BE2C (cell line): ENCODE measurements at regions not wholly inside any gene's neighbourhood (a gene's known extent, or its start where the extent isn't known, plus 50 kb on each side); places are given as distances from the start of the nearest gene placed in this dataset.

Experiments
- DNase-seq: peaks from one replicate; pipeline ENCODE4 v3.0.0-alpha.2; 2020
- H3K27me3 ChIP-seq: fragments of 250-450 bp; sonication (Bioruptor Pico); 2 replicates; pipeline ENCODE4 v1.5.1; 2020; ENCODE audit warnings: mild to moderate bottlenecking
- H3K36me3 ChIP-seq: fragments of 250-450 bp; sonication (Bioruptor Pico); 2 replicates; pipeline ENCODE4 v1.5.1; 2020; ENCODE audit warnings: mild to moderate bottlenecking
- H3K4me1 ChIP-seq: fragments of 250-450 bp; sonication (Bioruptor Pico); 2 replicates; pipeline ENCODE4 v1.5.1; 2020
- H3K4me3 ChIP-seq: 2 replicates; pipeline ENCODE4 v1.5.1; 2011; ENCODE audit warnings: low read depth, low read length
- H3K9me3 ChIP-seq: fragments of 250-450 bp; sonication (Bioruptor Pico); 2 replicates; pipeline ENCODE4 v1.5.1; 2020
- CTCF ChIP-seq: IDR thresholded peaks from 2 replicates; pipeline ENCODE4 v1.5.1; 2012; ENCODE audit warnings: mild to moderate bottlenecking, low read depth, low read length

- no peaks in the 10 kb centered on the region for H3K36me3 ChIP-seq
- no peaks in the 10 kb centered on the region for H3K27me3 ChIP-seq
- no peak for TF ChIP-seq CTCF
- H3K4me1 ChIP-seq, result no peaks in the 10 kb centered on the region
- DNase-seq, result no peak
- H3K9me3 ChIP-seq, result no peaks in the 10 kb centered on the region
- H3K4me3 ChIP-seq, result no peak overlapping the region
These were observed 209.7 kb upstream of the PARD3B start for GRCh38 chr2:204335451-204336058.

- TF ChIP-seq CTCF, result no peak
- Histone ChIP-seq H3K4me3 (no peak overlapping the region), H3K4me1 (no peaks in the 10 kb centered on the region)
These were observed 209.0 kb upstream of the PARD3B start for GRCh38 chr2:204336153-204336744.

GRCh38 chr2:204337638-204338037 is 207.6 kb upstream of the PARD3B start:
- Histone ChIP-seq H3K36me3 (no peaks in the 10 kb centered on the region), H3K27me3 (no peaks in the 10 kb centered on the region), H3K4me3 (no peak overlapping the region), H3K9me3 (no peaks in the 10 kb centered on the region), H3K4me1 (no peaks in the 10 kb centered on the region)
- no peak for DNase-seq
- TF ChIP-seq CTCF, result no peak

More at GRCh38 chr2:204336153-204336744, 209.0 kb upstream of the PARD3B start:
- no peaks in the 10 kb centered on the region for H3K9me3 ChIP-seq
- no peak for DNase-seq
- H3K27me3 ChIP-seq, result no peaks in the 10 kb centered on the region
- H3K36me3 ChIP-seq, result no peaks in the 10 kb centered on the region

- no peaks in the 10 kb centered on the region for H3K36me3 ChIP-seq
- H3K4me1 ChIP-seq, result no peaks in the 10 kb centered on the region
- H3K4me3 ChIP-seq, result no peak overlapping the region
- DNase-seq, result no peak
- no peak for TF ChIP-seq CTCF
- no peaks in the 10 kb centered on the region for H3K9me3 ChIP-seq
- H3K27me3 ChIP-seq, result no peaks in the 10 kb centered on the region
These were observed 206.0 kb upstream of the PARD3B start for GRCh38 chr2:204339212-204339715.

- no peaks in the 10 kb centered on the region for H3K27me3 ChIP-seq
- no peak for TF ChIP-seq CTCF
- no peaks in the 10 kb centered on the region for H3K4me1 ChIP-seq
- no peaks in the 10 kb centered on the region for H3K9me3 ChIP-seq
- H3K36me3 ChIP-seq, result no peaks in the 10 kb centered on the region
- DNase-seq, result no peak
- H3K4me3 ChIP-seq, result no peak overlapping the region
These were observed 204.8 kb upstream of the PARD3B start for GRCh38 chr2:204340511-204340910.

- H3K36me3 ChIP-seq, result no peaks in the 10 kb centered on the region
- no peak overlapping the region for H3K4me3 ChIP-seq
- no peak for DNase-seq
- H3K4me1 ChIP-seq, result no peaks in the 10 kb centered on the region
- no peaks in the 10 kb centered on the region for H3K9me3 ChIP-seq
- no peak for TF ChIP-seq CTCF
- no peaks in the 10 kb centered on the region for H3K27me3 ChIP-seq
These were observed 203.4 kb upstream of the PARD3B start for GRCh38 chr2:204341887-204342276.
